NCI-H1436 treated with DMSO at 0.1 percent for 48 hours (cell line): ENCODE measurements at regions not wholly inside any gene's neighbourhood (a gene's known extent, or its start where the extent isn't known, plus 50 kb on each side); places are given as distances from the start of the nearest gene placed in this dataset.
"Not testable (repeated sequence)": the region's sequence is repeated elsewhere in the genome, so short reads cannot be mapped to it uniquely, and the experiment has no call there.

ENCODE experiments used
- DNase-seq: peaks from one replicate; lab custom pipeline; 2025; lab: John Stamatoyannopoulos, UW

DNA sequence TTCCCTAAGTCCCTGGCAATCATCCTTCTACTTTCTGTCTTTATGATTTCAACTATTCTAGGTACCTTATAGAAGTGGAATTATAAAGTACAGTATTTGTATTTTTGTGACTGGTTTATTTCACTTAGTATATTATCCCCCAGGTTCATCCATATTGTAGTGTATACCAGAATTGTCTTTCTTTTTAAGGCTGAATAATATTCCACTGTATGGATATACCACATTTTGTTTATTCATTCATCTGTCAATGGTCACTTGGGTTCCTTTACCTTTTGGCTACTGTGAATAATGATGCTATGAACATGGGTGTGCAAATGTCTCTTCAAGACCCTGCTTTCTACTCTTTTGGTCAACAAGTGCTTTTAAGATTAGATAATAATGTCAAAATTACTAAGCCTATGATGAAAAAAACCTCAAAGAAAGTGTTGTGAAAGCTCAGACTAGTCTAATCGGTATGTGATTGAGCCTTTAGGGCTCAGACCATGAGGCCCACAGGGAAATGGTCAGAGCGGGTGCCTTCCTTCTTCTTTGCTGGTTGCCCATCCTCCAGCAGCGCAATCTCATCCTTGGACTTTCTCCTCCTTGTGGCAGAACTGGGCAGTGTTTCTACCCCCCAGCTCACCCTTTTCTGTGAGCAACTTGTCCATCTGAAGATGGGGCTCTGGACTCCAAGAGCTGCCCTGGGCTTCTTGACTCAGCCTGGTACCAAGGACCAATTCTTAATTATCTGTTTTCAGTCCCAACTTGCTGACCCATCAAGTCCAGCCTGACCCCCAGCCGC, 105.4 kb downstream of the TTC8 start:
- DNase-seq: no peak

DNA sequence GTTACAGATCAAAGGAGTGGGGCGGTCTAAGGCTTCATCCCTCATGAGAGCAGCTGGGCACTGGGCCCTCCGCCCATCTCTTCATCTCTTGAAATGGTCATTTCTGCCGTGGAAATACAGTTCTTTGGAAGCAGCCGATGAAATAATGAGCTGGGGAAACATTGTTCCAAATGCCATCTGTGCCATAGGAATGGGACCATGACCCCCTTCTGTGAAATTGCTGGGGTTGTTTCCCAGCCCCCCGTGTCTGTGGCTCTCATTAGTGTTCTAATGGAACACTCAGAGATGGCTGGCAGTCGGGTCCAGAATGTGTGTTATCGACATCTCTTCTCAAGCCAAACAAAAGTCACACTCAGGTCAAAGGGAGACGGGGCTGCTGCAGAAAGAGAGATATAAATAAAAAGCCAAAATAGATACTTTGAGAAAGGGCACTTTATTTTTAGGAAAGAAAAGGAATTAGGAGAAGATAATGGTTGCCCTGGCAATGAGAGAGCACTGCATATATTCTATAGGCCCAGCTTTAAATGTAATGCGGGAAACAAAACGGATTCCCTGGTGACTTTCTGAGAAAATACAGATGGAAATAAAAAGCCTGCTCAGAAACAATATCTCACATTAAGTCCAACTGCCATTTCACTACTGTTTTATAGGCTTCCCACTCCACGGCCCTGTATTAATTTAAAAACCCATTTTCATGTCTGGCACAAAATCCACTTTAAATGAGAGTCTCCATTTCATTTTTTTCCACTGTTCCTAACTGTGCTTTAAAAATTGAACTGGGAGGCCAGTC, 107.1 kb downstream of the TTC8 start:
- DNase-seq: no peak

DNA sequence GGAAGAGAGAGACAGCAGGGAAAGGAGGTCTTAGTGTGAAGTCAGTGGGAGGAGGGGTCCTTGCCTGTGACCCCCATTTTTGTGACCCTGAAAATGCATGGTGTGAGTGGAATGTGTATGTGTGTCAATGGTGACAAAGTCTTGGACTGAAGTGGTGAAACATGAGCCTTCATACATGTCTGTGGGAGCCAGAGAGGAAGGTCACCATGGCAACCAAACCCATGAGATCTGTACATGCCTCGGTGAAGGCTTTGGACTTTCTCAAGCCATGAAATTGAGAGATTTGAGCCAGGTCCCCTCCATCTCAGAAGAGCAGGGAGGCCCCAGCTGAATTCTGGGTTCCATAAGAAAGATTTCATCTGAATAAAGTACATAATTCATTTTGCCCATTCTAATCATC, 108.7 kb downstream of the TTC8 start:
- no peak for DNase-seq

DNA sequence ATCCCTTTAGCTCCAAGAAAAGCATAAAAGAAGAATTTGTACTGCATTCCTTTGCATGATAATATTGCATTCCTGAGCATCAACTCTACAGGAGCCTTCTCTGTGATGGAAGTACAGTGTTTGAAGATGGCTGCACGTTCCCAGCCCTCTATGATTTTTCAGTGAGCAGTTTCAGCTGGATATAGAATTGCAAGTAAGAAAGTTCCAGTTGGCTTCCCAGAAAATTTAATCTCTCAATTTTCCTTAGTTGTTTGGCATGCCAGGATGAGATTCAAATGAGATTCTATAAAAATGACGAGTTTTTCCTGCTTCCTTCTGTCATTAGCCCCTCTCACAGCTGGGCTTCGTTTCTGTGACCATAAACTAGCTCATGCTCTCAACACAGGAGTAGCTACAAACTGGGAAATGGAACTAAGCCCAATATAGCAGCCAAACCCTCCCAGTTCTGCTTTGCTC, 109.9 kb downstream of the TTC8 start:
- DNase-seq: no peak

DNA sequence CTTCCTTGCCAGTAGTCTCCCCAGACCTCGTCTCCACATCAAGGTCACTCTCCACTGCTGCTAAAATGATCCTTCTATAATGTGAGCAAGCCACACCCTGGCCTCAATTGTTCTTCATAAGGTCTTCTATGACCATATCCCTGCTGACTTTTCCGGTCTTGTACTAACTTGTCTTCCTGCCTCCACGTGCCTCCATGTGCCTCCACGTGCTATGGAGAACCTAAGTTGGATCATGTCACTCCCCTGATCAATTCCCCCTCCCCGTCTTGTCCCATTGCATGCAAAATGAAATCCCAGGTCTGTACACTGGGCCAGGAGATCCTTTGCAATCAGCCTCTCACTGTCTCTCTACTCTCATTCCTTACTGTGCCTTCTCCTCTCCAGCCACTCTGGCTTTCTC, 110.6 kb downstream of the TTC8 start:
- DNase-seq: no peak

DNA sequence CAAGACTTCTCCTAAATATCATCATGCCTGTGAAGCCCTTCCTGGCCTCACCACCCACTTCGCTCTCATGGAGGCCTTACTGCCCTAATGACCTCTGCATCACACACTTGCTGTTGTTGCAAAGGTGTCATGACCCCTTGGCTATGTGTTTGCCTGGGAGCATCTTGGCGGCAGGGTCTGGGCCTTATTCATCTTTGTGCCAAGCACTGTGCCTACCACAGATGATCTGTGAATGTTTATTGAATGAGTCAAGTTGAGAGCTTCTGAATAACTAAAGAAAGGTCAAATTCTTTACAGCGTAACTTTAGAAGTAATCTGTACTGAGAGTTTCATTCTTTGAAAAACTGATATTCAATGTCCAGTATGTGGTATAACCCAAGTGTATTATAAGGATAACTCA, 113.3 kb downstream of the TTC8 start:
- DNase-seq: no peak

DNA sequence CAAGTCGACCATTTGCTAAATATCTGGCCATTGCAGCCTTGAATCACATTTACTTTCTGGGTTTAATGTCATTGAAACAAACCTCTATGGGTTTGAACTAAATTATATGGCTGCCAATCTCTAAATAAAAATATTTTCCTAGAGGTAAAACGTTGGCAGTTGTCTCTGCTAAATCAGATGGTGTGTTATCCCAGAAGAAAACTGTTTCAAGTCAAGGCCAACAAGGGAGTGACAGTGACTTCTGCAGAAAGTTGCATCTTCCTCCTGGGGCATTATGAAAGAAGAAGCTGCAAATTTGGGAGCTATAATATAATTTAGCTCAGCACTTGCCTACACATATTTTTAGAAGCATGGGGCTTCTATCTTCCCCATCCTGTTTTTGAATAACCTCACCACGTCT, 116.2 kb downstream of the TTC8 start:
- DNase-seq: no peak

DNA sequence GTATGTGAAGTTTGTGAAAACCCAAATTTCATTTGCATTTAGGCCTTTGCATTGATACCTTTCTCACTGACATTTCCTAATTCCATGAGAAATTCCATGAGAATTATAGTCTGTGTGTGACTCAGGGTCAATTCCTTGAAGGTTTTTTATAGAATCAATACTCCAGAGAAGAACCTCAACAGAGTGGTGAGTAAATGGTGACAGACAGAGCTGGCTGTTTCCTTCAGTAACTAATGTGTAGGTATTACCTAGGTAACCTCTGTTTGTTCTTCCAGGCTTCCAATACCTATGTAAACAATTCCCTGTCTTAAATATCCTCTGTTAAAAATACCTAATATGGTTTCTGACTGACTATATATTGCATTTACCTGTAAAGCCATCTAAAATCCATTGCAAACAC, 117.0 kb downstream of the TTC8 start:
- no peak for DNase-seq

DNA sequence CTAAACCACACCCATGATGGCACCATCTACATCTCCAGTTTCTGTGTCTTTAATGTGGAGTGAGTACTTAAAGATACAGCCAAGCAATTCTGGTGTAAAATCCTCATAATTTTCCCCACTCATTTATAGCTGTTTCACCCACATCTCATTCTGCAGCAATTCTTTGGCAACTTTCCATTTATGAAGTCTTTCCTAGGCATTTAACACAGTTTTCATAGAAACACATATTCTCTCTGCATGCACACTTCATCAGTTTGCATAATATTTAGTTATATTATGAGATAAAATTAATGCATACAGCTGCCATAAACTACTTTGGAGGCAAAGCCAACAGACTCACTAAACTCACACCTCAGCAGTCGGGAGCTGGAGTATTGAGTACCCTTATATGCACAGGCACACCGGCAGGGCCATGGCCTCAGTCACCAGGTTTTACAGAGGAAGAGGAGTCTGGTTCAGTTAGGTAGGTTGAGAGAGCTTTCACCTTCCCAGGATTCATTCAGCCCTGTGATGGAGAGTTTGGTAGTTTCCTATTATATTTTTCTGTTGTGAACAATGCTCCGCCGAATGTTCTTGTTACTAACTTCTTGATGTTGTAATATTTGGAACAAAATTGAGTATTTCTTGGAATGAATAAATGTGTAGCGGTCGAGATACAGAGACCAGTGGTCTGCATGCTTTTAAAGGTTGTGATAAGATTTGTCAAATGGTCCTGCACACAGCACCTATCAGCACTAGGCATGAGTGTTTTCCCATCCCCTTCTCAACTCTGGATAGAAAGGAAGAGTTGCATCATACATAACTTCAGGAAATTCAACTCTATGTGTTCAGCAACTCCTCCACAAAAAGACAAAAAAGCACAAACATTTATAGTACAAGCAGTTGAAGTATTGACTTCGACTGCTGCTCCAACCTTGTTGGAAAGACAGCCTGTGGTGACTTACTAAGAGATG, 123.5 kb downstream of the TTC8 start:
- no peak for DNase-seq

DNA sequence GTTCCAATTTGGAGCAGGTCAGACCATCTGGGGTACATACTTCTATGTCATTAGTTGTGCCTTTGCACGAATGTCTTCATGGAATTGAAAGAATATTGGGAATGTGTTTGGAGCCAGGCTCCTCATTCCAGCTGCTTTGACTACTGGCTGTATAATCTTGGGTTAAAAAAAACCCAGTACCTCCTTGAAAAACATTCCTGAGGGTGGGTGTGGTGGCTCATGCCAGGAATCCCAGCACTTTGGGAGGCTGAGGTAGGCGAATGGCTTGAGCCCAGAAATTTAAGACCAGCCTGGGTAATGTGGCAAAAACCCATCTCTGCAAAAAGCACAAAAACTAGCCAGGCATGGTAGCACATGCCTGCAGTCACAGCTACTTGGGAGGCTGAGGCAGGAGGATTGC, 125.6 kb downstream of the TTC8 start:
- DNase-seq: no peak

DNA sequence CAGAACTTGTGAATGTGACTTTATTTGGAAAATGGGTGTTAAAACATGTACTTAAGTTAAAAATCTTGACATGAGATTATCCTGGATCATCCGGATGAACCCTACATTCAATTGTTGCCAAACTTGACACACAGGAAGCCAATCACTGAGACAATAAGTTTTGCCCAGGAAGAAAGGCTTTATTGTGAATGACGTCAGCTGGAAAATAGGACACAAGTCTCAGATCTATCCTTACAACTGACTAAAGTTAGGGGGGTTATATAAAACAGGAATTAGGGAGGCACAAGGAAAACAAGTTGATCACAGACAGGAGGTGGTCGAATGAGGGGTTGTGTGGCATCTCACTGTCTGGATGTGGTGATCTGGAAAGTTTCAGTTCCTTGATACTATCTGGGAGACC, 126.9 kb downstream of the TTC8 start:
- no peak for DNase-seq

DNA sequence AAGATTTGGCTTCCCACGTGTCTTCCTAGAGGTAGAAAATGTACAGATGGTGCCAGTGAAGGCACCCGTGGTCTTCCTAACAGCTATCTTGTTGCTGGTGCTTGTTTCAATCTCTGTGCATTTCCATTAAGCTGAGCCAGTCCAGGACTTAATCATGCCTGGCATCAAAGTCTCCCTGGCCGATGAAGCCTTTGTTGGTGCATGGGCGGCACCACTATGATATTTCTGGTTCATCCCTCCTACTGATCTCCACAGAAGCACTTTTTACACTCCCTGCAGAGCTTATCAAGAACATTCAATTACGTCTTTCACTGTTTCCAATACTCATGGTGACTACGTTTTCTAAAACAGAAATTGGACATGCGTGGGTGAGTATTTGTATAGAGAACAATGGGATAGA, 128.4 kb downstream of the TTC8 start:
- DNase-seq: no peak

DNA sequence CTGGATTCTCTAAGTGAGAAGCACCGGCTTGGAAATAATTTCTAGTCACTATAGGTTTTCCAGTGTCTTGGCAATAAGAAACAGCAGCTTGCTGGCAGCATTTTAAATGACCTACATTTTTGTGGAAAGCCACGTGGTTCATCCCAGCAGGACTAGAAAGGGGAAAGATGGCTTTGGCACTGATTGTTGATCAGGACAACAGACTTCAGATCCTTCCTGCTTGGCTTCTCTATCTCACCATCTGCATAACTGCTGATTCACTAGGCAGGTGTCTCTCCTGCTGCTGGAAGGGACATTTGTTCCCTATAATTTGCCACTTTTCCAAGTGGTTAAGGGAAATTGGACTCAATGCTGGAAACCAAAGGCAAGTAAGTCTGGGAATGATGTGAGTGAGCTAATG, 131.0 kb downstream of the TTC8 start:
- no peak for DNase-seq

DNA sequence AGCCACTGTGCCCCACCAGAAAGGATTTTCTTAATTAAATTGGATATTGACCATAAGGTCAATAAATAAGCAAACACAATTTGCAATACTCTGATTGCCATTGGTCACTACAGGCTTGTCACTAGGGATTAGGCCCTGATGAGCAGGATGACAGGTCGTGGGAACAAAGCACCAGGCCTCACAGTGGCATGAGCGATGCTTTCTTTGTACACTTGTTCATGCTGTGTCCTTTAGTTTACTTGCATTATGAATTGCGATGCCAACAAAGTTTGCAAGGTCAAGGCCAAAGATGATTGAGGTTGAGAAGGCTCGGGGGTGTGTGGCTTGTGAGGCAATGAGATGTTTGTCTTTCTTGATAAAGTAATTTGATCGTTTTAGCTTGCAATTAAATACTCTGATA, 136.0 kb downstream of the TTC8 start:
- no peak for DNase-seq

DNA sequence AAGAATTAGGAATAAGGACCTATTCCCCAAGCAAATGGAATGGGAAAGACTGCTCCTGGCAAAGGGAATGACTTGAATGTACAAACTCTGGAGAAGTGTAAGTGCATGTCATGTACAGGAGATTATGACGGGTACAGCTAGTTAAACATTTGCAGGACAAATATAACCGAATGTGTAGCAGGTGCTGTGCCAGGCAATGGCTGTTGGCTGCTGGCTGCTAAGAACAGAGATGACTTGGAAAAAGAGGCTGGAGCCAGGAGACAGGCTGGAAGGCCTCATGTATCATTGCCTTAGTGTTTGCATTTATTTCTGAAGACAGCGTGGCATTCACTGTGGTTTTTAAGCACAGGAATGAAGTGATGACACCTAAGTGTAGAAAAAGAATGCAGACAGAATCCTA, 136.8 kb downstream of the TTC8 start:
- no peak for DNase-seq

DNA sequence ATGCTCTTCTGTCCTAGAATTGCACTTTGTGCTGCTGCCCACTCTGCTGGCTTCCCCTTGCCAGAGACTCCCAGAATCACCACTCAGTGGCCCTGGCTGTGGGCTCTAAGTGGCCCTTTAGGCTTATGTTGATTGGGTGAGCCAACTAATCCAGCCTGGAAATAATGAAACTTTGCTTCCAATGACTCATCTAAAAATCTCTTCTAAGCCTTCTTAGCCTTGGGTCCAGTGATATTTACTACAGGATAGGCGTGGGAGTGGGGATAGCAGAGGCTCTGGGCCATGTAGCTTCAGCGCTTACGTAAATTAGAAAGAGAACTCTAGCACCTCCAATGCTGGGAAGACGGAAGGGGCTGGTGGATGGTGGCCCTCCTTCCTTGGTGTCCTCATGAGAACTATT, 137.9 kb downstream of the TTC8 start:
- no peak for DNase-seq

DNA sequence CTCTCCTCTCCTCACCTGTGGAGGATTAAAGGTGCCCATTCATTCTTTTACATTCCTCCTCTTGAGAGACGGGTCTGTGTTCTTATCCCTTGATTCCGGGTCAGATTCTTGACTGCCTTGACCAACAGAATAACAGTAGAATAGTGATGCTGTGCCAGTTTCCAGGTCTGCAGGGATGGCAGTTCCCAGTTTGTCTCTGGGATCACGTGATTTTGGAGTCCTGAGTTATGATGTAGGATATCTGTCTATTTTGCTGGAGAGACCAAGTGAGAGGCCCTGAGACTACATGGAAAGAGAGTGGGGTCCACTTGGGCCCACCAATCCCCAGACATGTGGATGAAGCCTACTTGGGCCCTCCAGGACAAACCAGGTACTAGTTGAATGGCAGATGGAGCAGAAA, 142.8 kb downstream of the TTC8 start:
- no peak for DNase-seq

DNA sequence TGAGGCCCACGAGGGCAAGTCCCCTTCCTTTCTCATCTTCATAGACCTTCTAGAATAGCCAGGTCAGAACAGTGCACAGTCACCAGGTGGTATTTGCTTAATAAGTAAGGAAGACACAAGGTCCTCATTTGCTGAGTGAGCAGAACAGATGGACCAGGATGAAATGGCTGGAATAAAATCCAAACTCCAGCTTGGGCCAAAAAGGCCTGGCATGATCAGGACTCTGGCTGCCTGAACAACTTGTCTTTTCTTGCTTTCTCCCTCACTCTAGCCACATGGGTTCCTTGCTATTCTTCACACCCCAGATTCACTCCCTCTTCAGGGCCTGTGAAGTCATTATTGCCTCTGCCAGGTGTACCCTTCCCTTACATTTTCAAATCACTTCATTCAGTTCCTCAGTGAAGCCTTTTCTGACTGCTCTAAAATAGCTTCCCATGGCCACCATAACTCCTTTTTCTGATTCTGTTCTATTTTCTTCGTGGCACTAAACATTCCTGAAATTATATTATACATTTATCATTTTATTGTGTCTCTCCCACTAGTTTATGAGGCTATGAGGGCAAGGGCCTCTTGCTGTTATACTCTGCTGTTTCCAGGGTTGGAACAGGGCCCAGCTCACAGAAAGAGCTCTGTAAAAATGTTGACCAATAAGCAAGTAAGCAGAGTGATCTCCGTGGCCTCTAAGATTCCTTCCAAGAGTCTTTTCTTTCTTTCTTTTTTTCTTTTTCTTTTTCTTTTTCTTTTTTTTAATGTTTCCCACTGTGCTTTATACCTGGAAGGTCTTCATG, 150.8 kb downstream of the TTC8 start:
- no peak for DNase-seq

DNA sequence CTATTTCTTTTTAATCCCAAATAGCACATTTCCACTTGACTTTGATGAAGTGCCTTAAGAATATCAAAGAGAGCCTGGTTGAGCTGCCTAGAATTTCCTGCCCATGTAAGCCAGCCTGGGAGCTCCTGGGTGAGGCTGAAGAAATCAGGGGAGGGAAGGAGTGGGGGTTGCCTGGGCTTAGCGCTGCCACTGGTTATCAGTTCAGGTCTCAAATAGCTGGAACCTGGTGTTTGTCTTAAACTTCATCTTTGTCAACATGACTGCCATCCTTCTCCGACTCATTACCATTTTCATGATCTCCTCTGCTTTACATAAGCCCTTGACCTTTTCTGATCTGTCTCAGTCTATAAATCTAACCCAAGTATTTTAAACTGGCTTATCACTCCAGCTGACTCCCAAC, 151.5 kb downstream of the TTC8 start:
- no peak for DNase-seq

DNA sequence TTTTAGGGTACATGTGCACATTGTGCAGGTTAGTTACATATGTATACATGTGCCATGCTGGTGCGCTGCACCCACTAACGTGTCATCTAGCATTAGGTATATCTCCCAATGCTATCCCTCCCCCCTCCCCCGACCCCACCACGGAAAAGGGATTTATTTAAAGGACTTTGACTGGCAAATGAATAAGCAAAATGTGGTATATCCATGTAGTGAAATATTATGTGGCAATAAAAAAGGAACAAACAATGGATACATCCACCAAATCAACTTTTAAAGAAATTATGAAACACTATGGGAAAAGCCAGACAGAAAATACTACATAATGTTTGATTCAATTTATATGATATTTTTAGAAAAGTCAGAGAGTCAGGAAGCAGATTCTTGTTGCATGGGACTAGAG, 156.5 kb downstream of the TTC8 start:
- not testable (repeated sequence) for DNase-seq

DNA sequence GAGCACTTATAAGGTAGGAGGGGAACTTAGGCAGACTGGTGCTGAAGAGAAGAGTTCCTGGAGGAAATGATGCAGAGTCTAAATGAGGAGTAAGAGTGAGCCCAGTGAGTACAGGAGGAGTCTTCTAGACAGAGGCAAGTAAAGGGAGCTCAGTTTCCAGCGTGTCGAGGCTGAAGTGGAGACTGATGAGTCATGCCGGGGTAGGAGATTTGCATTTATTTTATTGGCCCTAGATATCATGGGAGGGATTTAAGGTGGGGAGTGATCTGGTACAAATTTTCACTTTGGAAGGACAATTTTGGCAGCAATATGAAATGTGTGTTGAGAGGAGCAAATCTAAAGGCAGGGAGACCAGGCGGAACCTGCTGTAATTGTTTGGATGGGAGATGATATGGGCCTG, 157.5 kb downstream of the TTC8 start:
- no peak for DNase-seq

DNA sequence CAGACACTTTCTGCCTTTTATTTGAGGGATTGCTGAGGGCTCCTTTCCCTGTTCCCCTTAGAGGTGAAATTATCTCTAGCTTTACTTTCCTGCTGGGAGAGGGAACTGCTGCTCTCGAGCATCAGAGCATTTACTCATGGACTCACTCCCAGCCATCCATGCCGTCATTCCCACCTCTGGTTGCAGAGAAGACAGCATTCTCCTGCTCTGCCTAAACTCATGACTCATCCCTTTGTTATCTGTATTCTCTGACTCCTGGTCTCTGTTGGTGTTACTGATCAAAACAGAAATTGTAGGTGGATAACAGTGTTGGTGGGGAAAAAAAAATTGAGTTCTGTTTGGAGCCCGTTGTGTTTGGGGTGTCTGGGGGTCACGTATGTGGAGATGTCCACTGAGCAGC, 159.3 kb downstream of the TTC8 start:
- no peak for DNase-seq
